ENCODE measurements at regions not wholly inside any gene's neighbourhood (a gene's known extent, or its start where the extent isn't known, plus 50 kb on each side); places are given as distances from the start of the nearest gene placed in this dataset.

GRCh38 chr20:19015351-19016139 lies 196.9 kb upstream of the SLC24A3 start:
- no peak for TF ChIP-seq EZH2phosphoT487 (IDR thresholded peaks at IDR 0.05; ENCODE audit: low read depth)
- no peak for TF ChIP-seq CTCF (IDR thresholded peaks at IDR 0.05; ENCODE audit: low read depth, low read length)

All from OCI-LY3 (cell line).